ENCODE measurements at regions not wholly inside any gene's neighbourhood (a gene's known extent, or its start where the extent isn't known, plus 50 kb on each side); places are given as distances from the start of the nearest gene placed in this dataset.

DNA sequence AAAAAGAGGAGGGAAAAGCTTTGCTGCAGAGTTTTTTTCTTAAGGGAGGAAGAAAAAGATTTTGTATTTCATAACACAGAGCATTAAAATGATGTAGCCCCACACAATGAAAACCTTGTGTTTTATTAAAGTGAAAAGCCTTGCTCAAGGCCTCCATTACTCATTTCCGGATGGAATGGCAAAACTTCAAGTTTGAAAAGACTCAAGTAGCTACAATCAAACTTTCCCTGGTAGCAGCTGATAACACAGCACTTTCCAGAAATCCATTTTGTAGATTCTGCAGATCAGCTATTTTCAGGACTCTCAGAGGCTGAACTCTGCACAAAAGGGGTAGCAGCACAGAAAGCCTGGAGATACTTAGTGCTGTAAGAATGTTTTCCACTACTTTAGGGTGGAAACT, 374.8 kb downstream of the NFIB start:
- H3K9me3 ChIP-seq (ENCODE audit: control insufficient read depth, insufficient read depth, low read depth, low read length), result no peaks in the 10 kb centered on the region
- in situ Hi-C loops (cut with HindIII; ENCODE audit: low pct_unique_long_range_greater_than_20kb, low sequenced_read_pairs), result no loop called here
- DNase-seq (ENCODE audit: low read depth, low spot score) (no peak), ATAC-seq (no peak)
- ChIA-PET CTCF (no interaction called here), POLR2A (no interaction called here)
- H3K27me3 ChIP-seq (ENCODE audit: control insufficient read depth, insufficient read depth, low read length), result no peaks in the 10 kb centered on the region
- no peak for TF ChIP-seq REST (IDR thresholded peaks at IDR 0.05; ENCODE audit: insufficient read depth in 1 of 2, low read depth in 2 of 2, low read length in 1 of 2)
- no peak for TF ChIP-seq POLR2AphosphoS5 (IDR thresholded peaks at IDR 0.05; ENCODE audit: low read depth, low read length)
- no peak for TF ChIP-seq SIN3A (IDR thresholded peaks at IDR 0.05; ENCODE audit: borderline replicate concordance, insufficient read depth, low read depth, low read length)
- no peak for TF ChIP-seq TCF7L2 (IDR thresholded peaks at IDR 0.05; ENCODE audit: low read depth, low read length)
- TF ChIP-seq CTCF (IDR thresholded peaks at IDR 0.05), result no peak
- intact Hi-C loops (cut with micrococcal nuclease; ENCODE audit: unreplicated experiment), result no loop called here
- no peaks in the 10 kb centered on the region for H3K4me1 ChIP-seq (ENCODE audit: control insufficient read depth, insufficient read depth, low read length)
- no peaks in the 10 kb centered on the region for H3K36me3 ChIP-seq (ENCODE audit: control insufficient read depth, insufficient read depth, low read length)
- no TSS peak for BruUV-seq (replicated peaks)
- no peak overlapping the region for H3K4me3 ChIP-seq (ENCODE audit: low read depth in 2 of 2, low read length in 2 of 2)
- H3K27ac ChIP-seq (ENCODE audit: low read length), result no peak overlapping the region

- intact Hi-C loops (cut with micrococcal nuclease; ENCODE audit: unreplicated experiment), result no loop called here
- Histone ChIP-seq H3K27ac (ENCODE audit: low read length) (no peak overlapping the region), H3K9me3 (ENCODE audit: control insufficient read depth, insufficient read depth, low read depth, low read length) (no peaks in the 10 kb centered on the region), H3K27me3 (ENCODE audit: control insufficient read depth, insufficient read depth, low read length) (no peaks in the 10 kb centered on the region), H3K4me1 (ENCODE audit: control insufficient read depth, insufficient read depth, low read length) (no peaks in the 10 kb centered on the region), H3K4me3 (ENCODE audit: low read depth in 2 of 2, low read length in 2 of 2) (no peak overlapping the region), H3K36me3 (ENCODE audit: control insufficient read depth, insufficient read depth, low read length) (no peaks in the 10 kb centered on the region)
- TF ChIP-seq SIN3A (IDR thresholded peaks at IDR 0.05; ENCODE audit: borderline replicate concordance, insufficient read depth, low read depth, low read length) (no peak), POLR2AphosphoS5 (IDR thresholded peaks at IDR 0.05; ENCODE audit: low read depth, low read length) (no peak), CTCF (IDR thresholded peaks at IDR 0.05) (no peak), REST (IDR thresholded peaks at IDR 0.05; ENCODE audit: insufficient read depth in 1 of 2, low read depth in 2 of 2, low read length in 1 of 2) (no peak), TCF7L2 (IDR thresholded peaks at IDR 0.05; ENCODE audit: low read depth, low read length) (no peak)
- no peak for DNase-seq (ENCODE audit: low read depth, low spot score)
- no peak for ATAC-seq
- BruUV-seq (replicated peaks), result no TSS peak
- CTCF ChIA-PET, result no interaction called here
- POLR2A ChIA-PET, result no interaction called here
- in situ Hi-C loops (cut with HindIII; ENCODE audit: low pct_unique_long_range_greater_than_20kb, low sequenced_read_pairs), result no loop called here
These were observed 379.5 kb downstream of the NFIB start for GRCh38 chr9:13934416-13934815.
